ENCODE measurements at regions not wholly inside any gene's neighbourhood (a gene's known extent, or its start where the extent isn't known, plus 50 kb on each side); places are given as distances from the start of the nearest gene placed in this dataset.

DNA sequence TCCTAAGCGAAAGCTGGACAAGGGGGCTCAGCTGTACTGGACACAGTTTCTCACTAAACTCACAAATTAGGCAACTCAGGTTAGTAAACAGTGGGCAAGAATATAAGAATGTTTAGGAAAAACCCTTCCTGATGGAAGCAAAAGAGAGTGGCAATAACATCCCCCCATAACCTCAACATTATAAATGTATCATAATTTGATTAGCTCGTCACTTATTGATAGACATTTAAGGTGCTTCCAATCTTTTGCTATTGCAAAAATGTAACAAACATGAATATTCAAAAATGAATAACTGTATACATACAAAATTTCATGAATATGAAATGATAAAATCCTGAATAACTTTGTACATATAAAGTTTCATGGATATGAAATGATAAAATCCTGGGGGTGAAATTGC is 415.7 kb downstream of the EPM2A start:
- Histone ChIP-seq H3K4me3 (ENCODE audit: low read depth, low read length) (no peak overlapping the region), H3K9me3 (no peaks in the 10 kb centered on the region), H3K4me1 (no peaks in the 10 kb centered on the region), H3K27me3 (replicated peaks; ENCODE audit: control insufficient read depth, insufficient read depth, low read length) (no peaks in the 10 kb centered on the region), H3K36me3 (ENCODE audit: control insufficient read depth, insufficient read depth, low read length) (no peaks in the 10 kb centered on the region)
- BruUV-seq (replicated peaks) = no TSS peak
- ChIA-PET POLR2A (no interaction called here), CTCF (no interaction called here)
- Mint-ChIP-seq H3K4me1 (ENCODE audit: low read depth, unreplicated experiment) (no peaks in the 10 kb centered on the region), H3K27ac (ENCODE audit: unreplicated experiment) (no peak overlapping the region), H3K4me3 (ENCODE audit: unreplicated experiment) (no peak overlapping the region), H3K36me3 (ENCODE audit: insufficient read depth, unreplicated experiment) (no peaks in the 10 kb centered on the region), H3K9me3 (ENCODE audit: unreplicated experiment) (no peaks in the 10 kb centered on the region), H3K27me3 (ENCODE audit: insufficient read depth, unreplicated experiment) (no peaks in the 10 kb centered on the region)
- DNase-seq = no peak
- intact Hi-C loops (cut with micrococcal nuclease; ENCODE audit: unreplicated experiment) = no loop called here
- TF ChIP-seq, protein P1, sequence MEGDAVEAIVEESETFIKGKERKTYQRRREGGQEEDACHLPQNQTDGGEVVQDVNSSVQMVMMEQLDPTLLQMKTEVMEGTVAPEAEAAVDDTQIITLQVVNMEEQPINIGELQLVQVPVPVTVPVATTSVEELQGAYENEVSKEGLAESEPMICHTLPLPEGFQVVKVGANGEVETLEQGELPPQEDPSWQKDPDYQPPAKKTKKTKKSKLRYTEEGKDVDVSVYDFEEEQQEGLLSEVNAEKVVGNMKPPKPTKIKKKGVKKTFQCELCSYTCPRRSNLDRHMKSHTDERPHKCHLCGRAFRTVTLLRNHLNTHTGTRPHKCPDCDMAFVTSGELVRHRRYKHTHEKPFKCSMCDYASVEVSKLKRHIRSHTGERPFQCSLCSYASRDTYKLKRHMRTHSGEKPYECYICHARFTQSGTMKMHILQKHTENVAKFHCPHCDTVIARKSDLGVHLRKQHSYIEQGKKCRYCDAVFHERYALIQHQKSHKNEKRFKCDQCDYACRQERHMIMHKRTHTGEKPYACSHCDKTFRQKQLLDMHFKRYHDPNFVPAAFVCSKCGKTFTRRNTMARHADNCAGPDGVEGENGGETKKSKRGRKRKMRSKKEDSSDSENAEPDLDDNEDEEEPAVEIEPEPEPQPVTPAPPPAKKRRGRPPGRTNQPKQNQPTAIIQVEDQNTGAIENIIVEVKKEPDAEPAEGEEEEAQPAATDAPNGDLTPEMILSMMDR (IDR thresholded peaks at IDR 0.05; ENCODE audit: insufficient read depth in 1 of 2, low read depth in 1 of 2, low read length in 1 of 2, severe bottlenecking in 1 of 2, unreplicated experiment in 1 of 2) = no peak

DNA sequence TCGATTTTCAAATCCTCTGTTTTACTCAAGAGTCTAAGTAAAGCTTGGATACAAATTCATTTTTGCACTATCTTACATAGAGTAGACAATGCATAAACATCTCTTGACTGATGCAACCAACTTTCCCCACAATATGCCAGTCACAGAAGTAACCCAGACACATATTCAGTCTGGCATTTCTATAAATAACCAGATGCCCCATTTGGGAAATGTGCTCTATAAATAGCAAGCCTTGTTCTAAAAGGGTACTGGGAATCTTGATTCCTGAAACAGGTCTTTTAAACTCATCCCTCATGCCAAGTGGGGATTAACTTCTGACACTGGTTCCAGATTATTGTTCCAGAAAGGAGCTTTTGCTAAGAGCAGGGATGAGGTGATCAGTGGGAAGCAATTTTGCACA is 411.7 kb downstream of the EPM2A start:
- no peak overlapping the region for H3K4me3 Mint-ChIP-seq (ENCODE audit: unreplicated experiment)
- no peaks in the 10 kb centered on the region for H3K4me1 Mint-ChIP-seq (ENCODE audit: low read depth, unreplicated experiment)
- intact Hi-C loops (cut with micrococcal nuclease; ENCODE audit: unreplicated experiment) = no loop called here
- TF ChIP-seq, protein P1 (IDR thresholded peaks at IDR 0.05; ENCODE audit: insufficient read depth in 1 of 2, low read depth in 1 of 2, low read length in 1 of 2, severe bottlenecking in 1 of 2, unreplicated experiment in 1 of 2) = no peak
- DNase-seq = no peak
- Histone ChIP-seq H3K36me3 (ENCODE audit: control insufficient read depth, insufficient read depth, low read length) (no peaks in the 10 kb centered on the region), H3K9me3 (no peaks in the 10 kb centered on the region), H3K27me3 (replicated peaks; ENCODE audit: control insufficient read depth, insufficient read depth, low read length) (no peaks in the 10 kb centered on the region), H3K4me1 (no peaks in the 10 kb centered on the region), H3K4me3 (ENCODE audit: low read depth, low read length) (no peak overlapping the region)
- no peaks in the 10 kb centered on the region for H3K27me3 Mint-ChIP-seq (ENCODE audit: insufficient read depth, unreplicated experiment)
- no TSS peak for BruUV-seq (replicated peaks)
- no peaks in the 10 kb centered on the region for H3K9me3 Mint-ChIP-seq (ENCODE audit: unreplicated experiment)
- CTCF ChIA-PET = no interaction called here
- POLR2A ChIA-PET = no interaction called here
- H3K36me3 Mint-ChIP-seq (ENCODE audit: insufficient read depth, unreplicated experiment) = no peaks in the 10 kb centered on the region
- no peak overlapping the region for H3K27ac Mint-ChIP-seq (ENCODE audit: unreplicated experiment)

DNA sequence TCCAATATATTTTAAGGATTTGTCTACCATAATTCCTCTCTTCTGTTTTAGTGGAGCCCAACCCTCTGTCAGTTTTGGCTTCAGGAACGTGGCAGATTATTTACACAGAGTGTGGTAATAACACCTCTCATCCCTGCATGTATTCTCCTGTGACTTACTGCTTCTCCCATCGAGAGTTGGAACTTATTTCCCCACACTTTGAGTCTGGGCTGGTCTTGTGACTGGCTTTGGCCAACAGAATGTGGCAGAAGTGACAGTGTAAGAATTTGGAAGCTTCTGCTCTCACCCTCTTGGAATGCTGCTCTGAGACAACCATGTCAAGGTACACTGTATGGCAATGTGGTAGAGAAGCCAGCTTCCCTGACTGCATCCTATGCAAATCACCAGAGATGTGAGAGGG is 407.7 kb downstream of the EPM2A start:
- ChIA-PET CTCF (no interaction called here), POLR2A (no interaction called here)
- intact Hi-C loops (cut with micrococcal nuclease; ENCODE audit: unreplicated experiment) = no loop called here

More for the DNA sequence above, 407.7 kb downstream of the EPM2A start:
- Mint-ChIP-seq H3K4me1 (ENCODE audit: low read depth, unreplicated experiment) (peaks cover 6% of the 10 kb centered on the region), H3K4me3 (ENCODE audit: unreplicated experiment) (no peak overlapping the region), H3K36me3 (ENCODE audit: insufficient read depth, unreplicated experiment) (no peaks in the 10 kb centered on the region), H3K27me3 (ENCODE audit: insufficient read depth, unreplicated experiment) (no peaks in the 10 kb centered on the region), H3K9me3 (ENCODE audit: unreplicated experiment) (peaks cover 9% of the 10 kb centered on the region), H3K27ac (ENCODE audit: unreplicated experiment) (no peak overlapping the region)
- Histone ChIP-seq H3K9me3 (no peaks in the 10 kb centered on the region), H3K36me3 (ENCODE audit: control insufficient read depth, insufficient read depth, low read length) (no peaks in the 10 kb centered on the region), H3K27me3 (replicated peaks; ENCODE audit: control insufficient read depth, insufficient read depth, low read length) (no peaks in the 10 kb centered on the region), H3K4me1 (peaks cover 9% of the 10 kb centered on the region), H3K4me3 (ENCODE audit: low read depth, low read length) (no peak overlapping the region)
- DNase-seq = no peak
- TF ChIP-seq, protein P1 (IDR thresholded peaks at IDR 0.05; ENCODE audit: insufficient read depth in 1 of 2, low read depth in 1 of 2, low read length in 1 of 2, severe bottlenecking in 1 of 2, unreplicated experiment in 1 of 2) = no peak
- no TSS peak for BruUV-seq (replicated peaks)
